GM12878 (cell line): ENCODE measurements at regions not wholly inside any gene's neighbourhood (a gene's known extent, or its start where the extent isn't known, plus 50 kb on each side); places are given as distances from the start of the nearest gene placed in this dataset.

ENCODE experiments used
- ATAC-seq: fragments of 200-7000 bp; cut with Tn5 transposase; 3 replicates; pipeline ENCODE4 v1.9.1; 2020; ENCODE audit warnings: mild to moderate bottlenecking, moderate library complexity
- BruUV-seq: library from RNA; stranded (reverse); fragments of 400-500 nt; replicated peaks from 2 replicates; lab custom pipeline; 2021; lab: Mats Ljungman, UMichigan
- CTCF ChIA-PET: fragments of 300-600 bp; sonication (Branson Sonifier 250); formaldehyde crosslinking; extraction: SDS; loops from one replicate; lab custom pipeline; 2021; ENCODE audit warnings: inconsistent platforms; lab: Yijun Ruan, JAX
- POLR2A ChIA-PET: fragments of 350-600 bp; formaldehyde crosslinking; extraction: SDS; loops from one replicate; lab custom pipeline; 2021; ENCODE audit warnings: inconsistent platforms; lab: Charles Lee
- RAD21 ChIA-PET: fragments of 300-600 bp; sonication (Branson Sonifier 250); formaldehyde crosslinking; loops from one replicate; lab custom pipeline; 2023; ENCODE audit warnings: antibody characterized with exemption; ENCODE audit not compliant: unreplicated experiment; lab: Charles Lee
- SMC1A ChIA-PET: fragments of 300-600 bp; sonication (Branson Sonifier 250); formaldehyde crosslinking; loops from one replicate; lab custom pipeline; 2023; ENCODE audit not compliant: unreplicated experiment, uncharacterized antibody; lab: Charles Lee
- DNase-seq: peaks from one replicate; pipeline ENCODE4 v3.0.0-alpha.2; 2011; ENCODE audit warnings: low read depth, low spot score
- FAIRE-seq: peaks from 3 replicates; lab custom pipeline; 2011; peaks lifted over from hg19 to GRCh38; lab: Jason Lieb, UNC
- H2AFZ ChIP-seq: 2 replicates; pipeline ENCODE4 v1.6.0; 2011; ENCODE audit warnings: low read depth, low read length, control low read depth; ENCODE audit not compliant: control insufficient read depth
- H3K27ac ChIP-seq: 2 replicates; pipeline ENCODE4 v1.5.1; 2011; ENCODE audit warnings: control low read depth; ENCODE audit not compliant: control insufficient read depth, insufficient read depth
- H3K27me3 ChIP-seq, 2 experiments: replicated peaks in 1 of 2; 2 replicates each; pipeline versions ENCODE4 v1.6.0 to v1.6.1; 2011; ENCODE audit warnings: low read length in 1 of 2; ENCODE audit not compliant: control insufficient read depth in 2 of 2, insufficient read depth in 2 of 2
- H3K36me3 ChIP-seq, 2 experiments: 2 replicates each; pipeline ENCODE4 v1.5.1; 2011; ENCODE audit warnings: low read length in 1 of 2; ENCODE audit not compliant: control insufficient read depth in 2 of 2, insufficient read depth in 2 of 2
- H3K4me1 ChIP-seq: 2 replicates; pipeline ENCODE4 v1.6.1; 2011; ENCODE audit warnings: mild to moderate bottlenecking, low read length, moderate library complexity, mixed read lengths; ENCODE audit not compliant: control insufficient read depth, insufficient read depth
- H3K4me2 ChIP-seq: 2 replicates; pipeline ENCODE4 v1.6.0; 2011; ENCODE audit warnings: control low read depth; ENCODE audit not compliant: control insufficient read depth, insufficient read depth
- H3K4me3 ChIP-seq: fragments of 200-600 bp; sonication (generic); 2 replicates; pipeline ENCODE4 v1.5.1; 2016
- H3K79me2 ChIP-seq: 2 replicates; pipeline ENCODE4 v1.6.0; 2011; ENCODE audit warnings: low read length; ENCODE audit not compliant: control insufficient read depth, insufficient read depth
- H3K9ac ChIP-seq: 2 replicates; pipeline ENCODE4 v1.8.0; 2011; ENCODE audit warnings: low read length, control low read depth, mixed read lengths; ENCODE audit not compliant: control insufficient read depth, insufficient read depth
- H3K9me3 ChIP-seq: replicated peaks from 3 replicates; pipeline ENCODE4 v1.5.1; 2011; ENCODE audit warnings: mild to moderate bottlenecking, low read length; ENCODE audit not compliant: control insufficient read depth, insufficient read depth
- H4K20me1 ChIP-seq: 2 replicates; pipeline ENCODE4 v1.6.0; 2011; ENCODE audit not compliant: control insufficient read depth, insufficient read depth
- BRCA1 ChIP-seq: IDR thresholded peaks from 2 replicates; pipeline ENCODE4 v1.6.1; 2011; ENCODE audit warnings: low read depth, low read length, improper control_type of control experiment
- NBN ChIP-seq: fragments of 450-650 bp; IDR thresholded peaks from 2 replicates; pipeline ENCODE4 v1.6.1; 2016
- NFIC ChIP-seq: IDR thresholded peaks from 2 replicates; pipeline ENCODE4 v1.6.1; 2012; ENCODE audit warnings: low read depth, mild to moderate bottlenecking, inconsistent platforms, low read length, moderate library complexity
- NR2C1 ChIP-seq: fragments of 450-650 bp; IDR thresholded peaks from 2 replicates; pipeline ENCODE4 v1.6.1; 2017; ENCODE audit warnings: antibody characterized with exemption, mild to moderate bottlenecking, moderate library complexity
- PBX3 ChIP-seq: IDR thresholded peaks from 2 replicates; pipeline ENCODE4 v1.6.1; 2011; ENCODE audit warnings: mild to moderate bottlenecking, low read depth, low read length, moderate library complexity; ENCODE audit not compliant: insufficient replicate concordance
- SPI1 ChIP-seq: IDR thresholded peaks from 2 replicates; pipeline ENCODE4 v1.6.1; 2011; ENCODE audit warnings: low read depth, mild to moderate bottlenecking, low read length, moderate library complexity, borderline replicate concordance; ENCODE audit not compliant: insufficient read depth
- TCF12 ChIP-seq: IDR thresholded peaks from 2 replicates; pipeline ENCODE4 v1.6.1; 2011; ENCODE audit warnings: low read depth, mild to moderate bottlenecking, low read length
- ZNF384 ChIP-seq: IDR thresholded peaks from 2 replicates; pipeline ENCODE4 v1.6.1; 2012; ENCODE audit warnings: low read depth, mild to moderate bottlenecking, low read length, improper control_type of control experiment, borderline replicate concordance
- whole genome bisulfite sequencing: methylation state at CpG from one replicate; pipeline ENCODE4 v1.1.6; 2016; ENCODE audit warnings: low lambda C conversion rate; ENCODE audit not compliant: insufficient replicate concordance, insufficient coverage; ENCODE audit errors: missing lambda C conversion rate; 5-methylcytosine and 5-hydroxymethylcytosine counted together
- in situ Hi-C: fragments of 300-500 bp; cut with MboI; formaldehyde crosslinking; loops from 9 replicates; pipeline ENCODE4 v1.14.3; 2018; ENCODE audit warnings: mixed read lengths
- intact Hi-C: fragments of 100-400 bp; cut with micrococcal nuclease; formaldehyde crosslinking; loops from one replicate; pipeline ENCODE4 v1.14.2; 2022; ENCODE audit not compliant: unreplicated experiment
- TF ChIP-seq, protein P1 (sequence below): IDR thresholded peaks from 2 replicates; pipeline ENCODE4 v1.6.1; 2012; ENCODE audit warnings: low read length, inconsistent platforms
- TF ChIP-seq, protein P2 (sequence below): fragments of 450-650 bp; formaldehyde crosslinking; IDR thresholded peaks from 2 replicates; pipeline ENCODE4 v1.4.0; 2020; ENCODE audit warnings: mild to moderate bottlenecking, moderate library complexity

GRCh38 chr17:69972251-69972650, 102.8 kb upstream of the KCNJ16 start:
- Histone ChIP-seq H3K4me2 (no peak overlapping the region), H3K79me2 (no peaks in the 10 kb centered on the region), H2AFZ (no peak overlapping the region), H3K4me3 (no peak overlapping the region), H3K4me1 (no peaks in the 10 kb centered on the region), H3K27me3 (no peaks in the 10 kb centered on the region), H3K36me3 (no peaks in the 10 kb centered on the region), H3K9ac (no peak overlapping the region), H3K9me3 (no peaks in the 10 kb centered on the region), H4K20me1 (no peaks in the 10 kb centered on the region), H3K27ac (no peak overlapping the region)
- no peak for TF ChIP-seq BRCA1
- TF ChIP-seq NR2C1: no peak
- TF ChIP-seq, protein P1, sequence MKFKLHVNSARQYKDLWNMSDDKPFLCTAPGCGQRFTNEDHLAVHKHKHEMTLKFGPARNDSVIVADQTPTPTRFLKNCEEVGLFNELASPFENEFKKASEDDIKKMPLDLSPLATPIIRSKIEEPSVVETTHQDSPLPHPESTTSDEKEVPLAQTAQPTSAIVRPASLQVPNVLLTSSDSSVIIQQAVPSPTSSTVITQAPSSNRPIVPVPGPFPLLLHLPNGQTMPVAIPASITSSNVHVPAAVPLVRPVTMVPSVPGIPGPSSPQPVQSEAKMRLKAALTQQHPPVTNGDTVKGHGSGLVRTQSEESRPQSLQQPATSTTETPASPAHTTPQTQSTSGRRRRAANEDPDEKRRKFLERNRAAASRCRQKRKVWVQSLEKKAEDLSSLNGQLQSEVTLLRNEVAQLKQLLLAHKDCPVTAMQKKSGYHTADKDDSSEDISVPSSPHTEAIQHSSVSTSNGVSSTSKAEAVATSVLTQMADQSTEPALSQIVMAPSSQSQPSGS: no peak
- TF ChIP-seq PBX3: no peak
- TF ChIP-seq NFIC: no peak
- TF ChIP-seq TCF12: no peak
- TF ChIP-seq SPI1: no peak
- no peak for TF ChIP-seq NBN
- TF ChIP-seq, protein P2, sequence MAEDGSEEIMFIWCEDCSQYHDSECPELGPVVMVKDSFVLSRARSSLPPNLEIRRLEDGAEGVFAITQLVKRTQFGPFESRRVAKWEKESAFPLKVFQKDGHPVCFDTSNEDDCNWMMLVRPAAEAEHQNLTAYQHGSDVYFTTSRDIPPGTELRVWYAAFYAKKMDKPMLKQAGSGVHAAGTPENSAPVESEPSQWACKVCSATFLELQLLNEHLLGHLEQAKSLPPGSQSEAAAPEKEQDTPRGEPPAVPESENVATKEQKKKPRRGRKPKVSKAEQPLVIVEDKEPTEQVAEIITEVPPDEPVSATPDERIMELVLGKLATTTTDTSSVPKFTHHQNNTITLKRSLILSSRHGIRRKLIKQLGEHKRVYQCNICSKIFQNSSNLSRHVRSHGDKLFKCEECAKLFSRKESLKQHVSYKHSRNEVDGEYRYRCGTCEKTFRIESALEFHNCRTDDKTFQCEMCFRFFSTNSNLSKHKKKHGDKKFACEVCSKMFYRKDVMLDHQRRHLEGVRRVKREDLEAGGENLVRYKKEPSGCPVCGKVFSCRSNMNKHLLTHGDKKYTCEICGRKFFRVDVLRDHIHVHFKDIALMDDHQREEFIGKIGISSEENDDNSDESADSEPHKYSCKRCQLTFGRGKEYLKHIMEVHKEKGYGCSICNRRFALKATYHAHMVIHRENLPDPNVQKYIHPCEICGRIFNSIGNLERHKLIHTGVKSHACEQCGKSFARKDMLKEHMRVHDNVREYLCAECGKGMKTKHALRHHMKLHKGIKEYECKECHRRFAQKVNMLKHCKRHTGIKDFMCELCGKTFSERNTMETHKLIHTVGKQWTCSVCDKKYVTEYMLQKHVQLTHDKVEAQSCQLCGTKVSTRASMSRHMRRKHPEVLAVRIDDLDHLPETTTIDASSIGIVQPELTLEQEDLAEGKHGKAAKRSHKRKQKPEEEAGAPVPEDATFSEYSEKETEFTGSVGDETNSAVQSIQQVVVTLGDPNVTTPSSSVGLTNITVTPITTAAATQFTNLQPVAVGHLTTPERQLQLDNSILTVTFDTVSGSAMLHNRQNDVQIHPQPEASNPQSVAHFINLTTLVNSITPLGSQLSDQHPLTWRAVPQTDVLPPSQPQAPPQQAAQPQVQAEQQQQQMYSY (CRISPR knock-in tag): no peak
- TF ChIP-seq ZNF384: no peak
- ATAC-seq (no peak), FAIRE-seq (no peak), DNase-seq (no peak)
- ChIA-PET CTCF (no interaction called here), RAD21 (no interaction called here), SMC1A (interaction anchor here (1.1 kb wide), 1 partner anchor 21 kb away, joined by 3 read pairs; no protein-coding TSS in a partner anchor), POLR2A (no interaction called here)
- 20% methylated on average over 1 of the region's 1 CpG for WGBS
- intact Hi-C loops: no loop called here
- no TSS peak for BruUV-seq
- in situ Hi-C loops: no loop called here
